ENCODE measurements at regions not wholly inside any gene's neighbourhood (a gene's known extent, or its start where the extent isn't known, plus 50 kb on each side); places are given as distances from the start of the nearest gene placed in this dataset.

GRCh38 chr2:104762031-104762430, 91.9 kb upstream of the POU3F3 start:
- DNase-seq (ENCODE audit: low spot score): no peak

GRCh38 chr2:104766683-104767082, 87.2 kb upstream of the POU3F3 start:
- DNase-seq (ENCODE audit: low spot score): peak; percentile 37

GRCh38 chr2:104768694-104769093, 85.2 kb upstream of the POU3F3 start:
- no peak for DNase-seq (ENCODE audit: low spot score)

- peak; percentile 31 for DNase-seq (ENCODE audit: low spot score)
Measured at GRCh38 chr2:104769096-104769495, 84.8 kb upstream of the POU3F3 start.

- no peak for DNase-seq (ENCODE audit: low spot score)
Measured at GRCh38 chr2:104772996-104773395, 80.9 kb upstream of the POU3F3 start.

- DNase-seq (ENCODE audit: low spot score): peak; percentile 33
Measured at GRCh38 chr2:104774631-104775030, 79.3 kb upstream of the POU3F3 start.

- DNase-seq (ENCODE audit: low spot score): no peak
Measured at GRCh38 chr2:104777721-104778120, 76.2 kb upstream of the POU3F3 start.

GRCh38 chr2:104781151-104781550, 72.8 kb upstream of the POU3F3 start:
- DNase-seq (ENCODE audit: low spot score): no peak

- DNase-seq (ENCODE audit: low spot score): no peak
Measured at GRCh38 chr2:104784264-104784663, 69.7 kb upstream of the POU3F3 start.

GRCh38 chr2:104786204-104786603, 67.7 kb upstream of the POU3F3 start:
- DNase-seq (ENCODE audit: low spot score): no peak

GRCh38 chr2:104786821-104787220, 67.1 kb upstream of the POU3F3 start:
- no peak for DNase-seq (ENCODE audit: low spot score)

- no peak for DNase-seq (ENCODE audit: low spot score)
Measured at GRCh38 chr2:104787298-104788065, 66.4 kb upstream of the POU3F3 start.

- DNase-seq (ENCODE audit: low spot score): no peak
Measured at GRCh38 chr2:104788742-104789455, 65.0 kb upstream of the POU3F3 start.

- DNase-seq (ENCODE audit: low spot score): no peak
Measured at GRCh38 chr2:104790100-104790811, 63.7 kb upstream of the POU3F3 start.

GRCh38 chr2:104790901-104791495, 62.9 kb upstream of the POU3F3 start:
- DNase-seq (ENCODE audit: low spot score): peak; percentile 16

GRCh38 chr2:104793966-104794365, 59.9 kb upstream of the POU3F3 start:
- DNase-seq (ENCODE audit: low spot score): peak; percentile 36

- DNase-seq (ENCODE audit: low spot score): peak; percentile 19
Measured at GRCh38 chr2:104794441-104794840, 59.5 kb upstream of the POU3F3 start.
